Gastroesophageal sphincter (tissue), 3 donors: ENCODE measurements at regions not wholly inside any gene's neighbourhood (a gene's known extent, or its start where the extent isn't known, plus 50 kb on each side); places are given as distances from the start of the nearest gene placed in this dataset.

Source experiments
- EP300 ChIP-seq: sonication (generic); formaldehyde crosslinking; IDR thresholded peaks from one replicate; pipeline ENCODE4 v1.6.1; 2017; ENCODE audit warnings: antibody characterized with exemption, mild to moderate bottlenecking
- POLR2A ChIP-seq, 2 donors: fragments of 450-650 bp; IDR thresholded peaks; one replicate each; pipeline ENCODE4 v1.6.1; 2017; ENCODE audit warnings: antibody characterized with exemption in 2 of 2, mild to moderate bottlenecking in 2 of 2, moderate library complexity in 1 of 2
- POLR2AphosphoS5 ChIP-seq: sonication (generic); formaldehyde crosslinking; IDR thresholded peaks from one replicate; pipeline ENCODE4 v1.6.1; 2017; ENCODE audit warnings: antibody characterized with exemption
- TF ChIP-seq, protein P1 (sequence below), 4 experiments: fragments of 200-600 bp in 2 of 4; fragments of 450-650 bp in 2 of 4; sonication (generic) in 1 of 4; IDR thresholded peaks; one replicate each; pipeline ENCODE4 v1.5.1; 2017 to 2019; ENCODE audit warnings: antibody characterized with exemption in 4 of 4, mild to moderate bottlenecking in 2 of 4, moderate library complexity in 2 of 4

DNA sequence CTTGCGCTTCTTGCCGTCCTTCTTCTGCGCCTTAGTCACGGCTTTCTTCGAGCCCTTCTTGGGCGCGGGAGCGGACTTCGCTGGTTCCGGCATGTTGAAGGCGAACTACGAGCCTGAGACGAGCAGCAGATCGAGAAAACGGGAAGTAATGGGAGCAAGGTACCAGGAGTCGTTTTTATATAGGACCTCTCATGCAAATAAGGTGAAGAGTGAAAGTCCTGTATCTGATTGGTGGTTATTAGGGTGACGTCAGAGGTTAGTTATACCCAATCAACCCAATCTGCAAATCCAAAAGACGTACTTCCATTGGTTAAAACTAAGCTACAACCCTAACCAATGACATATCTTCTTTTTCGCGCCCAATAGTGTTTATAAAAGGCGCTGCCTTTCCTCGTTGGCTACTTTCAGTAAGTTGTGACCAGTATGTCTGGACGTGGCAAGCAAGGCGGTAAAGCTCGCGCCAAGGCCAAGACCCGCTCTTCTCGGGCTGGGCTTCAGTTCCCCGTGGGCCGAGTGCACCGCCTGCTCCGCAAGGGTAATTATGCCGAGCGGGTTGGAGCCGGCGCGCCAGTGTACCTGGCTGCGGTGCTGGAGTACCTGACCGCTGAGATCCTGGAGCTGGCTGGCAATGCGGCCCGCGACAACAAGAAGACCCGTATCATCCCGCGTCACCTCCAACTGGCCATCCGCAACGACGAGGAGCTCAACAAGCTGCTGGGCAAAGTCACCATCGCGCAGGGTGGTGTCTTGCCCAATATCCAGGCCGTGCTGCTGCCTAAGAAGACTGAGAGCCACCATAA, 100.6 kb upstream of the PRSS16 start:
- no peak for TF ChIP-seq EP300
- TF ChIP-seq, protein P1, sequence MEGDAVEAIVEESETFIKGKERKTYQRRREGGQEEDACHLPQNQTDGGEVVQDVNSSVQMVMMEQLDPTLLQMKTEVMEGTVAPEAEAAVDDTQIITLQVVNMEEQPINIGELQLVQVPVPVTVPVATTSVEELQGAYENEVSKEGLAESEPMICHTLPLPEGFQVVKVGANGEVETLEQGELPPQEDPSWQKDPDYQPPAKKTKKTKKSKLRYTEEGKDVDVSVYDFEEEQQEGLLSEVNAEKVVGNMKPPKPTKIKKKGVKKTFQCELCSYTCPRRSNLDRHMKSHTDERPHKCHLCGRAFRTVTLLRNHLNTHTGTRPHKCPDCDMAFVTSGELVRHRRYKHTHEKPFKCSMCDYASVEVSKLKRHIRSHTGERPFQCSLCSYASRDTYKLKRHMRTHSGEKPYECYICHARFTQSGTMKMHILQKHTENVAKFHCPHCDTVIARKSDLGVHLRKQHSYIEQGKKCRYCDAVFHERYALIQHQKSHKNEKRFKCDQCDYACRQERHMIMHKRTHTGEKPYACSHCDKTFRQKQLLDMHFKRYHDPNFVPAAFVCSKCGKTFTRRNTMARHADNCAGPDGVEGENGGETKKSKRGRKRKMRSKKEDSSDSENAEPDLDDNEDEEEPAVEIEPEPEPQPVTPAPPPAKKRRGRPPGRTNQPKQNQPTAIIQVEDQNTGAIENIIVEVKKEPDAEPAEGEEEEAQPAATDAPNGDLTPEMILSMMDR (IDR thresholded peaks at IDR 0.05), result no peak
- TF ChIP-seq POLR2AphosphoS5, result peak; percentile 100
- peak; percentile 93 to 97 for TF ChIP-seq POLR2A (IDR thresholded peaks at IDR 0.05)
